Fibroblast of skin of abdomen (primary cell): ENCODE measurements at regions not wholly inside any gene's neighbourhood (a gene's known extent, or its start where the extent isn't known, plus 50 kb on each side); places are given as distances from the start of the nearest gene placed in this dataset.
"Not testable (repeated sequence)": the region's sequence is repeated elsewhere in the genome, so short reads cannot be mapped to it uniquely, and the experiment has no call there.

Source experiments
- DNase-seq: peaks from one replicate; pipeline ENCODE4 v3.0.0-alpha.2; 2013

GRCh38 chr2:138274421-138275291 is 226.9 kb upstream of the SPOPL start:
- peak; percentile 43 for DNase-seq

- peak; percentile 25 for DNase-seq
These were observed 226.3 kb upstream of the SPOPL start for GRCh38 chr2:138275292-138275690.

DNA sequence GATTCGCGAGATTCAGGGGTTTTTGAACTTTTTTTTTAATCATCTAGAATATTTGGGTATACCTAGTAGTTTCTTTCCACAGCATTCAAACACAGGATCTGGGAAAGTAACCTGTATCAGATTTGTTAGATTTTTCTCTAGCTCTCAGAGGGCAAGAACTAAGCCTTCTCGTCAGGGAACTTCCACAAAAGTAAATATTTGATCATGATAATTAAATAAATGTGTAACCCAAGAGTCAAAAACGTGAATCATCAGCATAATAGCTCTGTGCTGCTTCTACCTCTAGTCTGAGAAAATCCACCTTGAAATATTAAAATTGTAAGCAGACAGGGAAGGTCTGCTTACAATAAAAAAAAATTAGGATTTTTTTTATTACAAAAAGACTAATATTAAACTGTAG is 225.7 kb upstream of the SPOPL start:
- DNase-seq, result peak; percentile 55

GRCh38 chr2:138276339-138276738 is 225.2 kb upstream of the SPOPL start:
- DNase-seq, result no peak

DNA sequence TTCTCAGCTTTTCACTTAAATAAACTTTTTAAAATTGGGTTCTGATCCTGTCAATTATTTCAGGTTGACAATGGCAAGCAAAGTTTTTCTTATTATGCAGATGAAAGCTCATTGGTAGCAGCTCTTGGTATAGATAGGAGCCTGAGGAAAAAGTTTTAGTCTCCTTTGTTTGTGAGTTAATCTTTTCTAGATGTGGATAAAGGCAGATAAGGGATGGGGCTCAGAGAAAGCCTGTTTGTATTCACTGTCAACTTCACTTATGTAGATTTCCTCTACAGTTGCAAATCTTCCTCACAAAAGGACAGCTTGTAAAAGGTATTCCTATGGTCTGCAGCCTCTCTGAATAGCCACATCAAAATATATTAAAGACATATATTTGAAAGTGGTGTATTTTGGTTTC is 224.5 kb upstream of the SPOPL start:
- no peak for DNase-seq

DNA sequence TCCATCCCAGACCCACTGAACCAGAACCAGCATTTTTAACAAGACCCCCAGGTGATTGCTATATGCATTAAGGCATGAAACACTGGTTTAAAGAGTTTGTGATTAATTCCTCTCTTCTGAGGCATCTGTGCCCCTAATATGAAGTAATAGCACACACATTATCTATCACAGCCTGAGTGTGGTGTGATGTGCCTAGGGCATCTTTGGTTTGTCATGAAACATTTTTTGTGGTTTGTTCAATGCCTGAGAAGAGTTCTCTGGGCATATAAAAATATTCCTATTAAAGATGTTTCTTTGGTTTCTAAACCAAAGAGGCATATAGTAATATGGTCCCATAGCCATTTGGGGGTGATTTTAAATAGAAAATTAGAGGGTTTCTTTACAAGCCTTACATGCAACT is 221.7 kb upstream of the SPOPL start:
- DNase-seq, result no peak

DNA sequence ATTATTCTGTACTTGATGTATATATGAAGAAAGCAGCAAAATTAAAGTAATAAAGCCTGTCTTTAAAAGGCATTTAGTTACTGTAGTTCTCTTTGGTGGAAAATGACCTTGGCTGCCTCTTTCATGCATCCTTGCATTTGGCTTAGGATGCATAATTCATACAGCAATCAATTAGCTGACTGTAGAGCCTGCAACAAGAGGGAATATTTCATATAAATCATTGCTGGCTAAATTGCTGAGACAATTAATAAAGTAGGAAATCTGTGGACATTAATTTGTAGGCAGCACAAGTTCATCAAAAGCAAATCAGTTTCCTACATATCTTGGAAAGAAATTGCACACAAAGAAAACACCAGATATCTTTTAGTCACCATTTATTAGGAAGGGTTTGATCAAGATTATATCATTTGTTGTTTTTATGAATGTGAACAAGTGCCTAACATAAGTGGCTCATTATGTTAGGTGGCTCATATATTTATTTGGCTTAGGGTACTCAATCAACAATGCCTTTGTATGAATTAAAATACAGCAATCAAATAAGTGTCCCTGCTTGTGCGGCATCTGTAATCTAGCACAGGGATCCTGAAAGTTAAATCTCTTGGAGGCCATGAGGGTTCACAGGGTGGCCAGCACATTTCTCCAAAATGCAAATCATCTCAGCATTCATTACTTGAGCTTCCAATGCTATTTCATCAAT is 220.4 kb upstream of the SPOPL start:
- no peak for DNase-seq

- no peak for DNase-seq
These were observed 219.4 kb upstream of the SPOPL start for GRCh38 chr2:138282014-138282672.

- no peak for DNase-seq
These were observed 209.8 kb upstream of the SPOPL start for GRCh38 chr2:138291805-138292204.

DNA sequence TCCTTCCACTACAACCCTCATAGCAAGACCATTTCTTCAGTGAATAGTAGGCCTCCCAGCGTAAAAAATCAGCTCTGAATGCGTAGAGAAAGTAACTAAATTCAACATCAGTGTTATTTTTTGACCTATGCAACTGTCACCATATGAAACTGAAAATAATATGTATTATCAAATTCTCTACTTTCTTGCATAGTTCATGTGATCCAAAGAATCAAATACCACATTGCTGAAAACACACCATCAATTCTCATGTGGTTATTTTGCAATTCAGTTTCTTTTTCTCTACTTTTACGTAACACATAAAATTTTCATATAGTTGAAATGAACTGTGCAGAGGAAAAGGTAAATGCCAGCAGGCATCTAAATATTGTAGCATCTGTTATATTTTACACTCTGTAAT is 208.5 kb upstream of the SPOPL start:
- DNase-seq, result no peak

- no peak for DNase-seq
These were observed 208.0 kb upstream of the SPOPL start for GRCh38 chr2:138293549-138293948.

DNA sequence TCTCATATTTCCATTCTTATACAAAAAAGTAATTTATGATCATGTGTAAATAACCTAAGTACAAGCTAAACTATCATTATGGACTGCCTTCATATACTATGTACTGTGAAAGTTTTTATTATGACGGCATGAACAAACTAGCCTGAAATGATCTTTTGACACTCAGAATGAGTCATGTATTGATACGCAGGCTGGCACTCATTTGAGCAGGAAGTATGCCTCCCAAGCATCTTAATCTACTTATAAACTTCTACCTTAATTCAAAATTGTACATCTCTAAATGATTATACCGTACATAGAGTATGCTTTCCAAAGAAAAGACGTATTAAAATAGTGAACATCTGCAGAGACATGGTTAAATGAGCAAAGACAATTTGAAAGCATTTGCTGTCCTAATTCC is 207.1 kb upstream of the SPOPL start:
- DNase-seq, result no peak

- DNase-seq, result no peak
These were observed 205.2 kb upstream of the SPOPL start for GRCh38 chr2:138296365-138296764.

DNA sequence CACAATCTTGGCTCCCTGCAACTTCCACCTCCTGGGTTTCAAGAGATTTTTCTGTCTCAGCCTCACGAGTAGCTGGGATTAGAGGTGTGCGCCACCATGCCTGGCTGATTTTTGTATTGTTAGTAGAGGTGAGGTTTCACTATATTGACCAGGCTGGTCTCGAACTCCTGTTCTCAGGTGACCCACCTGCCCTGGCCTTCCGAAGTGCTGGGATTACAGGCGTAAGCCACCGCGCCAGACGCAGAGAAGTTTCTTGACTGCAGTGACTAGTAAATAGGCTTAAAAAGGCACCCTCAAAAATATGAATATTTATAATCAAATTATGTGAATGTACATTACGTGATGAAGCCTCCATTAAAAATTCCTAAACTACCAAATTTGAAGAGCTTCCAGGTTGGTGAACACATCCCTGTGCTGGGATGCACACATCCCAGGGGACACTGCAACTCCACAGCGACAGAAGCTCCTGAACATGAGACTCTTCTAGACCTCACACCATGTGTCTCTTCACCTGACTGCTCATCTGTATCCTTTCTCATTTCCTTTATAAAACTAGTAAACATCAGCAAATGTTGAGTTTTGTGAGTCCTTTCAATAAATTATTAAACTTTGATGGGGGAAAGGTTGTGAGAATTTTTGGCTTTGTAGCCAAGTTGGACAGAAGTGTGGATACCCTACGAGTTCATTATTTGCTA is 203.3 kb upstream of the SPOPL start:
- no peak for DNase-seq

- no peak for DNase-seq
These were observed 202.7 kb upstream of the SPOPL start for GRCh38 chr2:138298900-138299299.

DNA sequence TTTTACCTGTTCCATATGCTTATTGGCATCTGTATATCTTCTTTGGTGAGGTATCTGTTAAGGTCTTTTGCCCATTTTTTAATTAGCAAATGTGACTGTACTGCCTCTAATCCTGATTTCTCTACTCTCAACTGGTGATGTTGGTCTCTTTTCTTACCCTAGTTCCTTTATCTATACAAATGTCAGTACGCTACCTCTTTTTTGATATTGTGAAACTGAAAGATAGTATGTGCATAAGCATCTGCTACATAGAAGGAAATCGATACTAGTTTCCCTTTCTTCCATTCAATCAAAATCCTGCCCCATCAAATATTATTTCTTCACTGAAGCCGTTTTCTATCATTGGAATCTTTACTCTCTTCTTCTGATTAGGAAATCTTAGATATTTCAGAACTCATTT is 194.9 kb upstream of the SPOPL start:
- no peak for DNase-seq

DNA sequence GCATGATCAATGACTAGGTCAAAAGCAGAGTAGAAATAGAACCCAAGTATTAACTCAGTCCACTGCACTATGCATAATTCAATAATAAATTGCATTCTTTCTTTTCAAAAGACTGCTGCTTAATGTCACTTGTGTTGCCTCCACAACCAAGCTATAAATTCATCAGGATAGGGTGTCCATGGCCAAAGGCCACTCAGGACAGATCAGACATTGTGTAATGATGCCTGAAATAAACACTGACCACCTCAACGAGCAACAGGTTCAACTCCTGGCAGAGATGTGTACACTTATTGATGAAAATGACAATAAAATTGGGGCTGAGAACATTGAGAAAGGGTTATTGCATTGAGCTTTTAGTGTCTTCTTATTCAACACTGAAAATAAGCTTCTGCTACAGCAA is 194.5 kb upstream of the SPOPL start:
- no peak for DNase-seq

DNA sequence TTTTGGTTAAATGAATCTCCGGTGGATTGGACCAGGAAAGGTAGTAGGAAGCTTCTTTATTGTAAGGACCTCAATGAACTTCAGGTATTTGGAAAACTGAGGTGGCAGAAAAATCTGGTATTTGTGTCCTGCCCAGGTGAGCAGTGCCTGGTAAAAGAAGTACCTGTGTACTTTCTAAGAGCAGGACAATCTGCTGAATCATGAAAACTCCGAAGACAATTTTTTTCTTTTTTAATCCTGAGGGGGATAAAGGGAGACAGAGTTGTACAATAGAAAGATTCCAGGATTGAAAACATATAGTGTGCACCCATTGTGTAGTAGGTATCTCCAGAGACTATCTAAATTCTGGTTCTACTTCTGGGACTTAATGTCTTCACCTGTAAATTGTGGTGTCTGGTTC is 191.8 kb upstream of the SPOPL start:
- no peak for DNase-seq

GRCh38 chr2:138312061-138312460 is 189.5 kb upstream of the SPOPL start:
- no peak for DNase-seq

- DNase-seq, result not testable (repeated sequence)
These were observed 186.0 kb upstream of the SPOPL start for GRCh38 chr2:138315619-138316018.

DNA sequence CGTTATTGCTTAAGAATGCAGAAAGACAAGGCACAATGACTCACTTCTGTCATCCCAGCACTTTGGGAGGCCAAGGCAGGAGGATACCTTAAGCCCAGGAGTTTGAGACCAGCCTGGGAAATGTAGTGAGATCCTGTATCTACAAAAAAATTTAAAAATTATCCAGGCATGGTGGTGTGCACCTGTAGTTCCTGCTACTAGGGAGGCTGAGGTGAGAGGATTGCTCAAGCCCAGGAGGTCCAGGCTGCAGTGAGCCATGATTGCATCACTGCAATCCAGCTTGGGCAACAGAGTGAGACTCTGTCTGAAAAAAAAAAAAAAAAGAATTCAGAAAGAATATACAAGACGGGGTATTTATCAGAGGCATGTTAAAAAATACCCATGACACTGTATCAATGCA is 182.0 kb upstream of the SPOPL start:
- DNase-seq, result no peak

- DNase-seq, result no peak
These were observed 180.1 kb upstream of the SPOPL start for GRCh38 chr2:138321458-138321857.
